ENCODE measurements at regions not wholly inside any gene's neighbourhood (a gene's known extent, or its start where the extent isn't known, plus 50 kb on each side); places are given as distances from the start of the nearest gene placed in this dataset.

DNA sequence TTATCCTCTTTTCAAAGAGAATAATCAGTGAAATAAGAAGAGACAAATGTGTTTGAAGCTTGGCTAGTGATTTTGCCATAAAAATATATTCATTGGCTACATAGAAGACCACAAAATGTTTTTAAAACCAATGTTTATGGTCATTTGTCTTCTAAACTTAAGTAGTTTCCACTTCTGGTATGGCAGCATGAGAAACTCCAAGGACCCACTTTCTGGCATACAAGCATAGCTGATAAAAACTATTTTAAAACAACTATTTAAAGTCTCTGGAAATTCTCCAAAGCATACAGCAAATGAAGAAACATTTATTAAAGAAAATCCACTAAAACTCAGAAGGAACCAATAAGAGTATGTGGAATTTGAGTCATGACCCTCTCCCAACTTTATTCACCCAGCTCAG lies 89.2 kb upstream of the TOMM7 start:
- TF ChIP-seq EZH2 (IDR thresholded peaks at IDR 0.05; ENCODE audit: low read depth, unreplicated experiment) (no peak), POLR2AphosphoS5 (IDR thresholded peaks at IDR 0.05; ENCODE audit: low read depth) (no peak), CREB1 (CRISPR knock-in tag; IDR thresholded peaks at IDR 0.05; ENCODE audit: low read depth) (no peak), EZH2phosphoT487 (IDR thresholded peaks at IDR 0.05; ENCODE audit: unreplicated experiment) (no peak)
- TF ChIP-seq, protein P1, sequence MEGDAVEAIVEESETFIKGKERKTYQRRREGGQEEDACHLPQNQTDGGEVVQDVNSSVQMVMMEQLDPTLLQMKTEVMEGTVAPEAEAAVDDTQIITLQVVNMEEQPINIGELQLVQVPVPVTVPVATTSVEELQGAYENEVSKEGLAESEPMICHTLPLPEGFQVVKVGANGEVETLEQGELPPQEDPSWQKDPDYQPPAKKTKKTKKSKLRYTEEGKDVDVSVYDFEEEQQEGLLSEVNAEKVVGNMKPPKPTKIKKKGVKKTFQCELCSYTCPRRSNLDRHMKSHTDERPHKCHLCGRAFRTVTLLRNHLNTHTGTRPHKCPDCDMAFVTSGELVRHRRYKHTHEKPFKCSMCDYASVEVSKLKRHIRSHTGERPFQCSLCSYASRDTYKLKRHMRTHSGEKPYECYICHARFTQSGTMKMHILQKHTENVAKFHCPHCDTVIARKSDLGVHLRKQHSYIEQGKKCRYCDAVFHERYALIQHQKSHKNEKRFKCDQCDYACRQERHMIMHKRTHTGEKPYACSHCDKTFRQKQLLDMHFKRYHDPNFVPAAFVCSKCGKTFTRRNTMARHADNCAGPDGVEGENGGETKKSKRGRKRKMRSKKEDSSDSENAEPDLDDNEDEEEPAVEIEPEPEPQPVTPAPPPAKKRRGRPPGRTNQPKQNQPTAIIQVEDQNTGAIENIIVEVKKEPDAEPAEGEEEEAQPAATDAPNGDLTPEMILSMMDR (conservative IDR thresholded peaks at IDR 0.05; ENCODE audit: low read depth in 2 of 2): no peak
- TF ChIP-seq, protein P2, sequence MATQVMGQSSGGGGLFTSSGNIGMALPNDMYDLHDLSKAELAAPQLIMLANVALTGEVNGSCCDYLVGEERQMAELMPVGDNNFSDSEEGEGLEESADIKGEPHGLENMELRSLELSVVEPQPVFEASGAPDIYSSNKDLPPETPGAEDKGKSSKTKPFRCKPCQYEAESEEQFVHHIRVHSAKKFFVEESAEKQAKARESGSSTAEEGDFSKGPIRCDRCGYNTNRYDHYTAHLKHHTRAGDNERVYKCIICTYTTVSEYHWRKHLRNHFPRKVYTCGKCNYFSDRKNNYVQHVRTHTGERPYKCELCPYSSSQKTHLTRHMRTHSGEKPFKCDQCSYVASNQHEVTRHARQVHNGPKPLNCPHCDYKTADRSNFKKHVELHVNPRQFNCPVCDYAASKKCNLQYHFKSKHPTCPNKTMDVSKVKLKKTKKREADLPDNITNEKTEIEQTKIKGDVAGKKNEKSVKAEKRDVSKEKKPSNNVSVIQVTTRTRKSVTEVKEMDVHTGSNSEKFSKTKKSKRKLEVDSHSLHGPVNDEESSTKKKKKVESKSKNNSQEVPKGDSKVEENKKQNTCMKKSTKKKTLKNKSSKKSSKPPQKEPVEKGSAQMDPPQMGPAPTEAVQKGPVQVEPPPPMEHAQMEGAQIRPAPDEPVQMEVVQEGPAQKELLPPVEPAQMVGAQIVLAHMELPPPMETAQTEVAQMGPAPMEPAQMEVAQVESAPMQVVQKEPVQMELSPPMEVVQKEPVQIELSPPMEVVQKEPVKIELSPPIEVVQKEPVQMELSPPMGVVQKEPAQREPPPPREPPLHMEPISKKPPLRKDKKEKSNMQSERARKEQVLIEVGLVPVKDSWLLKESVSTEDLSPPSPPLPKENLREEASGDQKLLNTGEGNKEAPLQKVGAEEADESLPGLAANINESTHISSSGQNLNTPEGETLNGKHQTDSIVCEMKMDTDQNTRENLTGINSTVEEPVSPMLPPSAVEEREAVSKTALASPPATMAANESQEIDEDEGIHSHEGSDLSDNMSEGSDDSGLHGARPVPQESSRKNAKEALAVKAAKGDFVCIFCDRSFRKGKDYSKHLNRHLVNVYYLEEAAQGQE (IDR thresholded peaks at IDR 0.05; ENCODE audit: unreplicated experiment): no peak
